CD4-positive, alpha-beta T cell treated with Interleukin-21 for 1 hour (primary cell): ENCODE measurements at regions not wholly inside any gene's neighbourhood (a gene's known extent, or its start where the extent isn't known, plus 50 kb on each side); places are given as distances from the start of the nearest gene placed in this dataset.
"Not testable (repeated sequence)": the region's sequence is repeated elsewhere in the genome, so short reads cannot be mapped to it uniquely, and the experiment has no call there.

ENCODE experiments used
- DNase-seq: peaks from one replicate; pipeline ENCODE4 v3.0.0-alpha.2; 2020

GRCh38 chr13:23053711-23054110 lies 127.1 kb upstream of the SGCG start:
- not testable (repeated sequence) for DNase-seq

GRCh38 chr13:23059173-23059572 lies 121.6 kb upstream of the SGCG start:
- DNase-seq: no peak

- DNase-seq: no peak
Observed at GRCh38 chr13:23060959-23061358, 119.8 kb upstream of the SGCG start.

- DNase-seq: no peak
Observed at GRCh38 chr13:23067129-23067528, 113.7 kb upstream of the SGCG start.

- no peak for DNase-seq
Observed at GRCh38 chr13:23069566-23069965, 111.2 kb upstream of the SGCG start.

GRCh38 chr13:23074075-23074828 lies 106.5 kb upstream of the SGCG start:
- DNase-seq: no peak

- no peak for DNase-seq
Observed at GRCh38 chr13:23081220-23081619, 99.6 kb upstream of the SGCG start.

GRCh38 chr13:23081901-23082300 lies 98.9 kb upstream of the SGCG start:
- no peak for DNase-seq

GRCh38 chr13:23086968-23087623 lies 93.7 kb upstream of the SGCG start:
- no peak for DNase-seq

- DNase-seq: peak; percentile 1
Observed at GRCh38 chr13:23087880-23088279, 92.9 kb upstream of the SGCG start.

- no peak for DNase-seq
Observed at GRCh38 chr13:23098161-23098907, 82.4 kb upstream of the SGCG start.

- DNase-seq: no peak
Observed at GRCh38 chr13:23105051-23105450, 75.7 kb upstream of the SGCG start.

- DNase-seq: no peak
Observed at GRCh38 chr13:23107665-23108064, 73.1 kb upstream of the SGCG start.

- no peak for DNase-seq
Observed at GRCh38 chr13:23119131-23119530, 61.6 kb upstream of the SGCG start.

- DNase-seq: not testable (repeated sequence)
Observed at GRCh38 chr13:23127540-23127939, 53.2 kb upstream of the SGCG start.

GRCh38 chr13:23129331-23129730 lies 51.4 kb upstream of the SGCG start:
- DNase-seq: no peak
